Dermis blood vessel endothelial cell (primary cell): ENCODE measurements at regions not wholly inside any gene's neighbourhood (a gene's known extent, or its start where the extent isn't known, plus 50 kb on each side); places are given as distances from the start of the nearest gene placed in this dataset.

ENCODE experiments used
- DNase-seq: peaks from one replicate; pipeline ENCODE4 v3.0.0; 2010

GRCh38 chr1:30280572-30280971 lies 442.8 kb downstream of the MATN1 start:
- no peak for DNase-seq

GRCh38 chr1:30277911-30278310 lies 445.5 kb downstream of the MATN1 start:
- no peak for DNase-seq

GRCh38 chr1:30277415-30277814 lies 446.0 kb downstream of the MATN1 start:
- no peak for DNase-seq

- no peak for DNase-seq
Observed at GRCh38 chr1:30275926-30276764, 447.2 kb downstream of the MATN1 start.

GRCh38 chr1:30274976-30275621 lies 448.3 kb downstream of the MATN1 start:
- no peak for DNase-seq

GRCh38 chr1:30274173-30274970 lies 449.0 kb downstream of the MATN1 start:
- no peak for DNase-seq

GRCh38 chr1:30273456-30273855 lies 449.9 kb downstream of the MATN1 start:
- no peak for DNase-seq

GRCh38 chr1:30273021-30273325 lies 450.4 kb downstream of the MATN1 start:
- DNase-seq, result no peak

GRCh38 chr1:30272277-30273020 lies 450.9 kb downstream of the MATN1 start:
- DNase-seq, result no peak

GRCh38 chr1:30271401-30272276 lies 451.7 kb downstream of the MATN1 start:
- no peak for DNase-seq

- no peak for DNase-seq
Observed at GRCh38 chr1:30270461-30270860, 452.9 kb downstream of the MATN1 start.

GRCh38 chr1:30268923-30269666 lies 454.3 kb downstream of the MATN1 start:
- no peak for DNase-seq

- DNase-seq, result no peak
Observed at GRCh38 chr1:30267856-30268255, 455.5 kb downstream of the MATN1 start.

GRCh38 chr1:30267046-30267445 lies 456.3 kb downstream of the MATN1 start:
- no peak for DNase-seq

GRCh38 chr1:30265127-30266070 lies 458.0 kb downstream of the MATN1 start:
- no peak for DNase-seq

GRCh38 chr1:30264672-30265025 lies 458.7 kb downstream of the MATN1 start:
- no peak for DNase-seq

- DNase-seq, result no peak
Observed at GRCh38 chr1:30263888-30264671, 459.3 kb downstream of the MATN1 start.

GRCh38 chr1:30263405-30263804 lies 460.0 kb downstream of the MATN1 start:
- no peak for DNase-seq

- DNase-seq, result no peak
Observed at GRCh38 chr1:30262158-30262557, 461.2 kb downstream of the MATN1 start.
